ENCODE measurements at regions not wholly inside any gene's neighbourhood (a gene's known extent, or its start where the extent isn't known, plus 50 kb on each side); places are given as distances from the start of the nearest gene placed in this dataset.

DNA sequence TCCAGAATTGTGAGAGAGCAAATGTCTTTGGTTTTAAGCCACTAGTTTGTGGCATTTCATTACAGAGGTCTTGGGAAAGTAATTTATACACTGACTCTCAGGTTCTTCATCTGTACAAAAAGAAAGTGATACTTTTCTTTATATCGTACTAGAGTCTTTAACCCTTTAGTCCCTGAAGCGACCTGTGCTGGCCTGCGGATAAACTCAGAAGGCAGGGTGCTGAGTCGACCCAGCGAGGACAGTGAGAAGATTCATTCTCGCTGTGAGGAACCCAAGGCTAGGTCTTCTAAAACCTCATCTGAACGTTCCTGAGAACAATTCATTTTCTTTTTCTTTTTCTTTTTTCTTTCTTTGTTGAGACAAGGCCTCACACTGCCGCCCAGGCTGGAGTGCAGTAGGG, 514.2 kb upstream of the MGMT start:
- TF ChIP-seq, protein P1, sequence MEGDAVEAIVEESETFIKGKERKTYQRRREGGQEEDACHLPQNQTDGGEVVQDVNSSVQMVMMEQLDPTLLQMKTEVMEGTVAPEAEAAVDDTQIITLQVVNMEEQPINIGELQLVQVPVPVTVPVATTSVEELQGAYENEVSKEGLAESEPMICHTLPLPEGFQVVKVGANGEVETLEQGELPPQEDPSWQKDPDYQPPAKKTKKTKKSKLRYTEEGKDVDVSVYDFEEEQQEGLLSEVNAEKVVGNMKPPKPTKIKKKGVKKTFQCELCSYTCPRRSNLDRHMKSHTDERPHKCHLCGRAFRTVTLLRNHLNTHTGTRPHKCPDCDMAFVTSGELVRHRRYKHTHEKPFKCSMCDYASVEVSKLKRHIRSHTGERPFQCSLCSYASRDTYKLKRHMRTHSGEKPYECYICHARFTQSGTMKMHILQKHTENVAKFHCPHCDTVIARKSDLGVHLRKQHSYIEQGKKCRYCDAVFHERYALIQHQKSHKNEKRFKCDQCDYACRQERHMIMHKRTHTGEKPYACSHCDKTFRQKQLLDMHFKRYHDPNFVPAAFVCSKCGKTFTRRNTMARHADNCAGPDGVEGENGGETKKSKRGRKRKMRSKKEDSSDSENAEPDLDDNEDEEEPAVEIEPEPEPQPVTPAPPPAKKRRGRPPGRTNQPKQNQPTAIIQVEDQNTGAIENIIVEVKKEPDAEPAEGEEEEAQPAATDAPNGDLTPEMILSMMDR (IDR thresholded peaks at IDR 0.05; ENCODE audit: low read length), result no peak
- TF ChIP-seq EZH2 (IDR thresholded peaks at IDR 0.05; ENCODE audit: borderline replicate concordance, low read length), result no peak
- no peaks in the 10 kb centered on the region for H3K27me3 ChIP-seq (ENCODE audit: insufficient read depth, low read length)
- no peaks in the 10 kb centered on the region for H4K20me1 ChIP-seq (ENCODE audit: insufficient read depth, low read length)
- H3F3A ChIP-seq (ENCODE audit: insufficient read depth, low read length), result no peaks in the 10 kb centered on the region
- no peak overlapping the region for H3K27ac ChIP-seq (ENCODE audit: low read depth, low read length, poor library complexity, severe bottlenecking)
- no peaks in the 10 kb centered on the region for H3K79me2 ChIP-seq (ENCODE audit: insufficient read depth, low read length)
- no peaks in the 10 kb centered on the region for H3K9me3 ChIP-seq (ENCODE audit: low read length)
- no peaks in the 10 kb centered on the region for H3K36me3 ChIP-seq (ENCODE audit: insufficient read depth, low read length)
- no peak overlapping the region for H3K4me3 ChIP-seq (ENCODE audit: low read depth, low read length, poor library complexity, severe bottlenecking)
- H3K4me2 ChIP-seq (ENCODE audit: low read length), result no peak overlapping the region
- H3K4me1 ChIP-seq (ENCODE audit: insufficient read depth, low read length, severe bottlenecking), result no peaks in the 10 kb centered on the region
- no peaks in the 10 kb centered on the region for H3K9me2 ChIP-seq (ENCODE audit: low read depth, low read length)
- H2AFZ ChIP-seq (ENCODE audit: low read length), result no peak overlapping the region
- H3K9ac ChIP-seq (ENCODE audit: low read length), result no peak overlapping the region

DNA sequence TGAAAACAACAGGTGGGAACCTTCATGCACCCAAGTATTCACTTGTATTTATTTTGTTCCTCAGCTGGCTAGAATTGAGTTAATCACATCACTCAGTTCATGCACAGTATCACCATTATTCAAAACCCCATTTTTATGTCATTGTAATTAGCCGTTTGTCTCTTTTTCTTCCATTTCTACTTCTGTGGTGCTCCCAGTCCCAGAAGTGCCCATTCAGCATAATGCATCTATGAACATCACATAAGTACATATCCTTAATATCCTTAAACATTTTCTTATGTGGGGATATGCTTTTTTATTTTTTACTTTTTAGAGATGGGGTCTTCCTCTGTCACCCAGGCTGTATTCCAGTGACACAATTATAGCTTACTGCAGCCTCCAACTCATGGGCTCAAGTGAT, 510.9 kb upstream of the MGMT start:
- Histone ChIP-seq H3K9me2 (ENCODE audit: low read depth, low read length) (no peaks in the 10 kb centered on the region), H3K4me3 (ENCODE audit: low read depth, low read length, poor library complexity, severe bottlenecking) (no peak overlapping the region), H3K79me2 (ENCODE audit: insufficient read depth, low read length) (no peaks in the 10 kb centered on the region), H3K4me1 (ENCODE audit: insufficient read depth, low read length, severe bottlenecking) (no peaks in the 10 kb centered on the region), H3K27ac (ENCODE audit: low read depth, low read length, poor library complexity, severe bottlenecking) (no peak overlapping the region), H3K36me3 (ENCODE audit: insufficient read depth, low read length) (no peaks in the 10 kb centered on the region), H3K4me2 (ENCODE audit: low read length) (no peak overlapping the region), H3K9me3 (ENCODE audit: low read length) (no peaks in the 10 kb centered on the region), H2AFZ (ENCODE audit: low read length) (no peak overlapping the region), H3K9ac (ENCODE audit: low read length) (no peak overlapping the region), H3K27me3 (ENCODE audit: insufficient read depth, low read length) (0 out of 2 replicates have a peak, but pooled peaks cover 4% of the 10 kb centered on the region), H3F3A (ENCODE audit: insufficient read depth, low read length) (no peaks in the 10 kb centered on the region), H4K20me1 (ENCODE audit: insufficient read depth, low read length) (no peaks in the 10 kb centered on the region)
- TF ChIP-seq EZH2 (IDR thresholded peaks at IDR 0.05; ENCODE audit: borderline replicate concordance, low read length), result no peak
- TF ChIP-seq, protein P1 (IDR thresholded peaks at IDR 0.05; ENCODE audit: low read length), result no peak

DNA sequence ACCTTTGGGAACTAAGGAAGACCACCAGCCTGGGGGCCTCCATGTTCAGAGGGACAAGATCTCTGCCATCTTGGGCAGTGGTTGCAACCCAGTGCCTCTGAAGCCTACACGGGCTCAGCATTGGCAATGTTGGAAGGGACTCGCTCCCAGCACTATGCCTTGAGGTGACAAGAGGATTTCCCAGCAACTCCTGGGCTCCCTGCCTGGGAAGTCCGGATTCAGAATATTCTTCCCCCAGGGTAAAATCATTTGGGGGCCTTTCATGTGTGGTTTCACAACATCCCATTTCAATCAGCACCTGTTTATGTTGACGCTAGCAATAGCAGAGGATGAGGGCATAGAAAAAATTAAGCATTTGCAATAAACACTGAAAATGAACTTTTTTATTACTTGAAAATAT, 509.8 kb upstream of the MGMT start:
- H3K36me3 ChIP-seq (ENCODE audit: insufficient read depth, low read length), result no peaks in the 10 kb centered on the region
- TF ChIP-seq, protein P1 (IDR thresholded peaks at IDR 0.05; ENCODE audit: low read length), result no peak
- no peak for TF ChIP-seq EZH2 (IDR thresholded peaks at IDR 0.05; ENCODE audit: borderline replicate concordance, low read length)

More for the DNA sequence above, 509.8 kb upstream of the MGMT start:
- Histone ChIP-seq H3K79me2 (ENCODE audit: insufficient read depth, low read length) (no peaks in the 10 kb centered on the region), H3K4me1 (ENCODE audit: insufficient read depth, low read length, severe bottlenecking) (no peaks in the 10 kb centered on the region), H3K4me2 (ENCODE audit: low read length) (no peak overlapping the region), H3K4me3 (ENCODE audit: low read depth, low read length, poor library complexity, severe bottlenecking) (no peak overlapping the region), H3F3A (ENCODE audit: insufficient read depth, low read length) (no peaks in the 10 kb centered on the region), H2AFZ (ENCODE audit: low read length) (no peak overlapping the region), H3K9me3 (ENCODE audit: low read length) (no peaks in the 10 kb centered on the region), H3K9ac (ENCODE audit: low read length) (no peak overlapping the region), H3K27me3 (ENCODE audit: insufficient read depth, low read length) (0 out of 2 replicates have a peak, but pooled peaks cover 4% of the 10 kb centered on the region), H3K27ac (ENCODE audit: low read depth, low read length, poor library complexity, severe bottlenecking) (no peak overlapping the region), H4K20me1 (ENCODE audit: insufficient read depth, low read length) (no peaks in the 10 kb centered on the region), H3K9me2 (ENCODE audit: low read depth, low read length) (no peaks in the 10 kb centered on the region)
